Neural crest cell (in vitro differentiated cells): ENCODE measurements at regions not wholly inside any gene's neighbourhood (a gene's known extent, or its start where the extent isn't known, plus 50 kb on each side); places are given as distances from the start of the nearest gene placed in this dataset.
"Not testable (repeated sequence)": the region's sequence is repeated elsewhere in the genome, so short reads cannot be mapped to it uniquely, and the experiment has no call there.

Experiments used
- DNase-seq: peaks from one replicate; pipeline ENCODE4 v3.0.0; 2021; ENCODE audit warnings: low read depth, mixed read lengths, low spot score
- H3K27ac Mint-ChIP-seq: one replicate; pipeline ENCODE4 v1.8.0; 2021; ENCODE audit warnings: mild to moderate bottlenecking, mixed read lengths; ENCODE audit not compliant: unreplicated experiment
- H3K27me3 Mint-ChIP-seq: 2 replicates; pipeline ENCODE4 v1.8.0; 2021; ENCODE audit warnings: low read depth, mild to moderate bottlenecking, mixed read lengths
- H3K36me3 Mint-ChIP-seq: 2 replicates; pipeline ENCODE4 v1.8.0; 2021; ENCODE audit warnings: low read depth, mild to moderate bottlenecking, mixed read lengths
- H3K4me1 Mint-ChIP-seq: 2 replicates; pipeline ENCODE4 v1.8.0; 2021; ENCODE audit warnings: mixed read lengths
- H3K4me3 Mint-ChIP-seq: one replicate; pipeline ENCODE4 v1.8.0; 2021; ENCODE audit warnings: mild to moderate bottlenecking, mixed read lengths
- H3K9me3 Mint-ChIP-seq: 2 replicates; pipeline ENCODE4 v1.8.0; 2021; ENCODE audit warnings: mixed read lengths
- TF ChIP-seq, protein P1 (sequence below): fragments of 200-600 bp; sonication (generic); conservative IDR thresholded peaks from 2 replicates; pipeline ENCODE4 v1.5.0; 2021; ENCODE audit warnings: antibody characterized with exemption, mild to moderate bottlenecking

DNA sequence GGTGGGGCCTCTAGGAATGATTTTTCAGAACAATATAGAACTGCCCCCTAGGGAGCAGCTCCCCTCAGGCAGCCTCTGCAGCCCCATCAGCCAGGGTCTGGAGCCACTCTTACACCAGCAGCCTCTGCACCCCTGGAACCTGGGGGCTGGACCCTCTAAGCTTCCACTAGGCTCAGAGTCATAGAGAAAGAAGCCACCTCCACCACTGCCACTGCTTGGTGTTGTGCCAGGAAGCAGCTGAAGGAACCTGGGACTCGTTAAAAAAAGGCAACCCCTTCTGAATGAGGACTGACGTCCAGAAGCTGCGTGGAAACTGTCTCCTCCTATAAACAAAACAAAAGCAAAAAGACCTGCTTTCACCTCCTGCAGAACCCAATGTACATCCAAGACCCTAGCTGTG lies 98.1 kb upstream of the HS6ST1 start:
- no peak overlapping the region for H3K27ac Mint-ChIP-seq
- DNase-seq: no peak
- H3K4me1 Mint-ChIP-seq: peaks cover 5% of the 10 kb centered on the region

DNA sequence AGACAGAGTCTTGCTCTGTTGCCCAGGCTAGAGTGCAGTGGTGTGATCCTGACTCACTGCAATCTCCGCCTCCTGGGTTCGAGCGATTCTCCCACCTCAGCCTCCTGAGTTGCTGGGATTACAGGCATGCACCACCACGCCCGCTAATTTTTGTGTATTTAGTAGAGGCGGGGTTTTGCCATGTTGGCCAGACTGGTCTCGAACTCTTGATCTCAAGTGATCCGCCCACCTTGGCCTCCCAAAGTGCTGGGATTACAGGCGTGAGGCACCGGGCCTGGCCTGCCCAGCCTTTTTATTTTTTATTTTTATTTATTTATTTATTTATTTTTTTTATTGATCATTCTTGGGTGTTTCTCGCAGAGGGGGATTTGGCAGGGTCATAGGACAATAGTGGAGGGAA lies 98.6 kb upstream of the HS6ST1 start:
- not testable (repeated sequence) for H3K9me3 Mint-ChIP-seq, H3K27me3 Mint-ChIP-seq

More for the DNA sequence above, 98.1 kb upstream of the HS6ST1 start:
- H3K27me3 Mint-ChIP-seq: no peaks in the 10 kb centered on the region
- H3K36me3 Mint-ChIP-seq: peaks cover 10% of the 10 kb centered on the region
- H3K9me3 Mint-ChIP-seq: peaks cover 6% of the 10 kb centered on the region
- TF ChIP-seq, protein P1, sequence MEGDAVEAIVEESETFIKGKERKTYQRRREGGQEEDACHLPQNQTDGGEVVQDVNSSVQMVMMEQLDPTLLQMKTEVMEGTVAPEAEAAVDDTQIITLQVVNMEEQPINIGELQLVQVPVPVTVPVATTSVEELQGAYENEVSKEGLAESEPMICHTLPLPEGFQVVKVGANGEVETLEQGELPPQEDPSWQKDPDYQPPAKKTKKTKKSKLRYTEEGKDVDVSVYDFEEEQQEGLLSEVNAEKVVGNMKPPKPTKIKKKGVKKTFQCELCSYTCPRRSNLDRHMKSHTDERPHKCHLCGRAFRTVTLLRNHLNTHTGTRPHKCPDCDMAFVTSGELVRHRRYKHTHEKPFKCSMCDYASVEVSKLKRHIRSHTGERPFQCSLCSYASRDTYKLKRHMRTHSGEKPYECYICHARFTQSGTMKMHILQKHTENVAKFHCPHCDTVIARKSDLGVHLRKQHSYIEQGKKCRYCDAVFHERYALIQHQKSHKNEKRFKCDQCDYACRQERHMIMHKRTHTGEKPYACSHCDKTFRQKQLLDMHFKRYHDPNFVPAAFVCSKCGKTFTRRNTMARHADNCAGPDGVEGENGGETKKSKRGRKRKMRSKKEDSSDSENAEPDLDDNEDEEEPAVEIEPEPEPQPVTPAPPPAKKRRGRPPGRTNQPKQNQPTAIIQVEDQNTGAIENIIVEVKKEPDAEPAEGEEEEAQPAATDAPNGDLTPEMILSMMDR: no peak
- no peak overlapping the region for H3K4me3 Mint-ChIP-seq

DNA sequence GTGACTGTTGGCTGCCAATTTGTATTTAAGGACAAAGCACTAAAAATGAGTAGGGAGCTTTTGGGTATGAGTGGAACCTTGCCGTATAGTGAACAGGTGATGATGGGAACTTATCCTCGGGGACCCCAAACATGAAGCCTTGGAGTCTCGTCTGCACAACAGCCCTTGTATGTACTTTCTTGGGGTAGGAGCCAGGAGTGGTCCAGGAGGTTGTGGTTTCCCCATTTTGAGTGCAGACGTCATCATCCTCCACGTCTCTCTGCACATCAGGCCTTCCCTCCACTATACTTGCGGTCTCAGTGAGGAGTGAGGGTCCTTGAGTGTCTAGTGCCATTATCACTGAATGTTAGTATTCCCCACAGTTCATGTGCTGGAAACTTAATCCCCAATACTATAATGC lies 101.5 kb upstream of the HS6ST1 start:
- H3K4me3 Mint-ChIP-seq: no peak overlapping the region
- H3K36me3 Mint-ChIP-seq: peaks cover 10% of the 10 kb centered on the region
- H3K27me3 Mint-ChIP-seq: no peaks in the 10 kb centered on the region
- peaks cover 9% of the 10 kb centered on the region for H3K4me1 Mint-ChIP-seq
- DNase-seq: no peak
- H3K9me3 Mint-ChIP-seq: peaks cover 10% of the 10 kb centered on the region
- no peak overlapping the region for H3K27ac Mint-ChIP-seq
- TF ChIP-seq, protein P1: no peak

More for the DNA sequence above, 98.6 kb upstream of the HS6ST1 start:
- not testable (repeated sequence) for H3K27ac Mint-ChIP-seq, H3K36me3 Mint-ChIP-seq, H3K4me1 Mint-ChIP-seq, H3K4me3 Mint-ChIP-seq, DNase-seq

DNA sequence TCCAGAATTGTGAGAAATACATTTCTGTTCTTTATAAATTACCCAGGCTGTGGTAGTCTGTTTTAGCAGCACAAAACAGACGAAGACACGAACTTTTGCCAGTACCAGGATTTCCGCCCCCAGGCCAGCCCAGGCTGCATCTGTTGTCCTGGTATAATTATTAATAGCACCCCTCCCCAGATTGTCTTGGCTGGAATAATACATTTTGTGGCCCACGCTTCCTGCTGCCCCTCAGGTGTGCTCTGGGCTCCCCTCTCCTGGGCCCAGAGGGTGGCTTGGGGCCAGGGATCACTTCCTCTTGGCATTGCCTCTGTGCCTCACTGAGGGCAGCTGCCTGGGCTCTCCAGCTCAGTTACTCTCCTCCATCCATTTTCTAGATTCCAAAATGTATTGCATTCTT lies 102.1 kb upstream of the HS6ST1 start:
- Mint-ChIP-seq H3K4me3 (no peak overlapping the region), H3K27me3 (no peaks in the 10 kb centered on the region), H3K9me3 (peaks cover 10% of the 10 kb centered on the region), H3K36me3 (peaks cover 10% of the 10 kb centered on the region), H3K27ac (no peak overlapping the region), H3K4me1 (peaks cover 4% of the 10 kb centered on the region)
- TF ChIP-seq, protein P1: no peak
- no peak for DNase-seq

DNA sequence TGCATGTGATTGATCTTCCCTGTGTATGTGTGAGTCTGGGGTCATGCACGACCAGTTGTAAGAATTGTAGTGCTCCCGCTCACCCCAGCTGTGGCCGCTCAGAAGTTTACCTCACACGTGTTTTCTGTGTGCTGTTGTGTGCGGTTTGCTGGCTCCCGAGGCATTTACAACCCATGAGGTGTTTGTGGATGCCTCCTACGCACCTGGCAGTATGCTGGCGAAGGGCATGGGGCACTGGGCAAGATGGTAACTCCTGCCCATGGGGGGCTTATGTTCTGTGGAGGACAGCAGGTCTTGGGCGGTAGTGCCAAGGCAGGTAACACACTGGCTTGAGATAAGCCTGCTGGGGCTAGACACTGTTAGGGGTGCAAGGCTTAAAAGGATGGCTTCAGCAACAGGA lies 102.6 kb upstream of the HS6ST1 start:
- Mint-ChIP-seq H3K27ac (no peak overlapping the region), H3K36me3 (peaks cover 10% of the 10 kb centered on the region)

DNA sequence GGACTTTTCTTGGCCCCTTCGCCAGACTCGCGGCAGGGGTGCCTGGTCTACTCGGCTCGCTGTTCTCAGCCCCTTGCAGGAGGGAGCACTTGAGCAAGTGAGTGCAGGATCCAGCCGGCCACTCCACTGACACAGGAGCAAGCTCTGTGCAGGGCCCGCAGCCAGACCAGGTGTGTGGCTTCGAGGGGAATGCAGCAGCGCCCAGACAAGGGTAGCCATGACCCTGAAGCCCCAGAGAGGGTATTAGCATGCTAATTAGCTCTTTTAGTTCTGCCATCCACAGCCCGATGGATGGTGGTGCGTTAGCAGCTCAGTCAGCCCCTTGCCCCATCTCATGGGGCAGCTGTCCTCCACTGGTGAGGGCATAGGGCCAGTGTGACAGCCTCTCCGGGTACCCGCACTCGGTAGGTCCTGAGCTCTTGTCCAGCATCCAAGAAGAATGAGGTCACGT lies 103.2 kb upstream of the HS6ST1 start:
- Mint-ChIP-seq H3K4me1 (peaks cover 4% of the 10 kb centered on the region), H3K9me3 (peaks cover 10% of the 10 kb centered on the region)
- no peak for DNase-seq

More for the DNA sequence above, 102.6 kb upstream of the HS6ST1 start:
- TF ChIP-seq, protein P1: no peak
- Mint-ChIP-seq H3K4me1 (peaks cover 4% of the 10 kb centered on the region), H3K9me3 (peaks cover 10% of the 10 kb centered on the region), H3K4me3 (no peak overlapping the region), H3K27me3 (no peaks in the 10 kb centered on the region)
- DNase-seq: no peak

More for the DNA sequence above, 103.2 kb upstream of the HS6ST1 start:
- Mint-ChIP-seq H3K36me3 (peaks cover 10% of the 10 kb centered on the region), H3K27ac (no peak overlapping the region), H3K4me3 (no peak overlapping the region), H3K27me3 (no peaks in the 10 kb centered on the region)
- TF ChIP-seq, protein P1: no peak
